ENCODE measurements at regions not wholly inside any gene's neighbourhood (a gene's known extent, or its start where the extent isn't known, plus 50 kb on each side); places are given as distances from the start of the nearest gene placed in this dataset.
A peak's percentile ranks its signal among the peaks of the same experiment; 100 is the strongest.
"Not testable (repeated sequence)": the region's sequence is repeated elsewhere in the genome, so short reads cannot be mapped to it uniquely, and the experiment has no call there.

DNA sequence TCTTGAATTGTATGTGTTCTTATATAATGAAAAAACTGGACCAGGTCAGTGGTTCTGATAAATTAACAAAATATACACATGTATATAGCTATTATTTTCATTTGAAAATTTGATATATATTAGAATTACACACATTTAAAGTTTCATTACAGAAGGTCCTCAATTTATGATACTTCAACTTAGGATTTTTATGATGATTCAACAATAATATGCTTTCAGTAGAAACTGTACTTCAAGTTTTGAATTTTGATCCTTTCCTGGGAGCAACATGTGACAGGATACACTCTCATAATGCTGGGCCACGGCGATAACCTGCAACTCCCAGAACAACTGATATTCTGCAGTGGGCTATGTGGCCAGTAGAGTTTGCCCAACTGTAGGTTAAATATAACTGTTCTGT, 344.7 kb downstream of the TAF11L14 start:
- no peak for DNase-seq (ENCODE audit: low spot score)

GRCh38 chr5:17982626-17983025, 348.4 kb downstream of the TAF11L14 start:
- DNase-seq (ENCODE audit: low spot score) = not testable (repeated sequence)

- DNase-seq (ENCODE audit: low spot score) = no peak
Measured at GRCh38 chr5:17989036-17989435, 354.8 kb downstream of the TAF11L14 start.

- no peak for DNase-seq (ENCODE audit: low spot score)
Measured at GRCh38 chr5:17989567-17990563, 355.6 kb downstream of the TAF11L14 start.

- DNase-seq (ENCODE audit: low spot score) = peak; percentile 7
Measured at GRCh38 chr5:17991775-17992174, 357.5 kb downstream of the TAF11L14 start.

- no peak for DNase-seq (ENCODE audit: low spot score)
Measured at GRCh38 chr5:17992291-17992690, 358.0 kb downstream of the TAF11L14 start.

DNA sequence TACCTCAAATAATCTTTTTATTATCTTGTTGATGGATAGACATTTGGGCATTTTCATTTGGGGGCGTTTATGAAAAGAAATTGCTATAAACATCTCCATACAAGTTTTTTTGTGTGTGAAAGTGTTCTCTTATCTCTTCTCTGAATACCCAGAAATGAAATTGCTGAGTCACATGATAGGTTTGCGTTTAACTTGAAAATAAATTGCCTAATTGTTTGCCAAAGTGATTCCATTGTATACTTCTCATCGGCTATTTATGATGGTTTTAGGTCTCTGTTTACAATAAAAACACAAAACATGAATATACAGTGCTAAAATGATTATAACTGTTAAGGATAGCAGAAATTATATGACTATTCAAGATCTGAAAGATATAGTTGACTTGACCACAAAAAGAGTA, 361.7 kb downstream of the TAF11L14 start:
- DNase-seq (ENCODE audit: low spot score) = no peak

DNA sequence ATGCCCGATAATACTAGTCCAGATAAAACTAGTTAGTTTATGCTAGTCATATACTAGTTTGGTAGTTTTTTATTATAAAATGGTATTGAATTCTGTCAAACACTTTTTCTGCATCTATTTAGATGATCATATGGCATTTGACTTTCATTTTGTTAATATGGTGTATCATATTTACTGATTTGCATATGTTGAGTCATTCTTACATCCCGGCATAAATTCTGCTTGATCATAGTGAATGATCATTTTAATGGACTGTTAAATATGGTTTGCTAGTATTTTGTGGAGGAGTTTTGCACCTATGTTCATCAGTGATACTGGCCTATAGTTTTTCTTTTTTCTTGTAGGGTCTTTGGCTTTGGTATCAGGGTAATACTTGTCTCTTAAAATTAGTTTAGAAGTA, 365.6 kb downstream of the TAF11L14 start:
- DNase-seq (ENCODE audit: low spot score) = no peak

DNA sequence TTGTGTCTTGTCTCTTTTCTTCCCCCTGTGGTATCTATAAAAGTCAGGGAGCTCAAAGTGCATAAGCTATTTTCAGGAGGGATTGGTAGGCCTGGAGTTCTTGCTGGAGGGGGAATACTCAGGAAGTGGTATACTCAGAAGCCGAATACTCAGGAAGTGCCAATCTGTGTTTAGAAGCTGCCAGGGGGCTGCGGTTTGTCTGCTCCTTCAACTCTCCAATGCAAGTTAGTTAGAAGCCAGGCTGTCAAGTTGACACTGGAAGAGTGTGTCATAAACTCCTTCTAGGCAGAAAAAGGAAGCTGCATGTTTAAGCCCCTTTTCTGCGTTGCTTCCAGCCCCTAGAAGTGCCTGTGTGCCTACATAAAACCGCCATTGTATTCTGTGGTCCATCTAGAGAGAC, 366.5 kb downstream of the TAF11L14 start:
- DNase-seq (ENCODE audit: low spot score) = no peak

- DNase-seq (ENCODE audit: low spot score) = no peak
Measured at GRCh38 chr5:18003312-18003711, 369.1 kb downstream of the TAF11L14 start.

- no peak for DNase-seq (ENCODE audit: low spot score)
Measured at GRCh38 chr5:18003784-18004183, 369.5 kb downstream of the TAF11L14 start.

- not testable (repeated sequence) for DNase-seq (ENCODE audit: low spot score)
Measured at GRCh38 chr5:18006235-18006634, 372.0 kb downstream of the TAF11L14 start.

GRCh38 chr5:18008940-18009339, 374.7 kb downstream of the TAF11L14 start:
- DNase-seq (ENCODE audit: low spot score) = no peak

DNA sequence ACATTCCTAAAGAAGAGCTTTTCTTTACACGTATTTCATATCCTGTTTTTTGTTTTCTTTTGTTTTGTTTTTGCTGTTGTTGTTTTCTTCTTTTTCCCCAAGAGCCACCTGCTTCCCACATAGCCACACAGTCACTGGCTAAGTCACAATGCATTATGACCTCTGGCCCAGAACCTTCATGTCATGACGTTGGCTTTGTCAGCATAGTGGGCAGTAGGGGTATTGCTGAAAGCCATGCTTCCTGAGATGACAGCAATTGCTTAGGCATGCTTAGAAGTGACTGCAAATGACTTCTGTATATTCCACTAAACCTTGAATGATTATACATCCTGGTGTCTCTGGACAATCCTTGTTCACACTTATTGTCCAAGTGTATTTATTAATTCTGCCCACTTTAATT, 375.8 kb downstream of the TAF11L14 start:
- DNase-seq (ENCODE audit: low spot score) = no peak

GRCh38 chr5:18018472-18018871, 384.2 kb downstream of the TAF11L14 start:
- no peak for DNase-seq (ENCODE audit: low spot score)

- no peak for DNase-seq (ENCODE audit: low spot score)
Measured at GRCh38 chr5:18023275-18023674, 389.0 kb downstream of the TAF11L14 start.

DNA sequence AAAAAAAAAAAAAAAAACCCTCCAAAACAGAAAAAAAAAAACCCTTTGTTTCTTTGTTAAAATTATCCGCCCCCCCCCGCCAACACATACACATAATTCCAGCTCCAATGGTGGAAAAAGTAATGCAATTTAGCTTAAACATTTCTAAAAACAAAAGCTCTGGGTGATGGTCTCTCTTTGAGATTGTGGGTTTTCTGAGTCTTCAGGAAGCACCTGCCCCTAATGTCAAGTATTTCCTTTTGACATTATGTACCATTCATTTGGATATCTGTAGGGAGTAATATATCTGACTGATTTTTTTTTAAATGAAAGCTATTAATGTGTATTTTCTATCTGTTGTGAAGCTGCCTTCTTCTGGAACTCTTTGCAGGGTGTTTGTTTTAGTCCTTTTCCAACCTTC, 389.7 kb downstream of the TAF11L14 start:
- DNase-seq (ENCODE audit: low spot score) = no peak

DNA sequence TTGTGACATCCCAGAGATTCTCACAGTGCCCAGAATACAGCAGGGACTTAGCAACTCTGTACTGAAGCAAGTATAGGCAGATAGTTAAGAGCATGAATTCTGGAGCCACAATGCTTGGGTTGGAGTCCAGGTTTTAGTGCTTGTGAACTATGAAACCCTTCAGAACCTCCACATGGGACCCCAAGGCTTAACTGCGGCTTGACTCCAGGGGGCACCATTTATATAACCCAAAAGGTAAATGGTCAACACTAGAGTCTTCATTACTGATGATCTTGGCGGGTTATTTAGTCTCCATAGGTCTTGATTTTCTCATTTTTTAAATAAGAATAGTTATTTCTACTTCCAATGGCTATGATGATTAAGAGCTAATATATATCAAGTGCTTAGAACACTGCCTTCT, 390.3 kb downstream of the TAF11L14 start:
- DNase-seq (ENCODE audit: low spot score) = no peak

GRCh38 chr5:18027241-18027867, 393.1 kb downstream of the TAF11L14 start:
- no peak for DNase-seq (ENCODE audit: low spot score)

DNA sequence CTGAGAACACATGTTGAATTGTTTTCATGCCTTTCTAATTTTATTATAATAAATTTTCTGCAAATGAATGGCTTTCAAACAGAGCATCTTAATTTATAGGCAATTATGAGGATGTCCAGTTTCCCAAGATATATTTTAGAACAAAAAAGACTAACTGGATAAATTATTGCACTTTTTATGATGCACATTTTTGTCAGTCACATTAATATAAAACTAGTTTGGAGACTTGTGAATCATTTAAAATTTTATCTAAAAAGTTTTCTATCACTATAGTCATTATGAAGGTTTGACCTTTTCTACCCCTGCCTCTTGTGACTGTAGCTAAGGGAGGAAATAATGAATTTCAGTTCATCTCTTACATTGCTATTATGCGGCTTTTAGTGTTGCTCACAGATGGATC, 393.8 kb downstream of the TAF11L14 start:
- no peak for DNase-seq (ENCODE audit: low spot score)

DNA sequence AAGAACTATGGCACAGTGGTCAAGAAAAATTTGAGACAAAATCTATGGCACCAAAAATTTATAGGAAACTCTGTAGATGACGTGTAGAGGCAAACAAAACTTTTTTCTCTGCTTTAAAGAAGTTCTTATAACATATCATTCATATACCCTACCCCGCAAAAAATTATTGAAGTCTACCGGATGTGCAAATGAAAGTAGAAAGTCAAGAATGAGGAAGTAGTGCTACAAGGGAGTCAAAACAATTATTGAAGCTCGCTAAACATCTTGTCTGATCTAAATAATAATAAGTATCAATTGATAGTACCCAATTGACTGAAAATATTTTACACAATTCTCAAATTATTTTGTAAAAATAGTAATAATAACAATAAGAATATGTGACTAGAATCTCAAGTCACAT, 398.5 kb downstream of the TAF11L14 start:
- no peak for DNase-seq (ENCODE audit: low spot score)

GRCh38 chr5:18036531-18036930, 402.3 kb downstream of the TAF11L14 start:
- DNase-seq (ENCODE audit: low spot score) = no peak

DNA sequence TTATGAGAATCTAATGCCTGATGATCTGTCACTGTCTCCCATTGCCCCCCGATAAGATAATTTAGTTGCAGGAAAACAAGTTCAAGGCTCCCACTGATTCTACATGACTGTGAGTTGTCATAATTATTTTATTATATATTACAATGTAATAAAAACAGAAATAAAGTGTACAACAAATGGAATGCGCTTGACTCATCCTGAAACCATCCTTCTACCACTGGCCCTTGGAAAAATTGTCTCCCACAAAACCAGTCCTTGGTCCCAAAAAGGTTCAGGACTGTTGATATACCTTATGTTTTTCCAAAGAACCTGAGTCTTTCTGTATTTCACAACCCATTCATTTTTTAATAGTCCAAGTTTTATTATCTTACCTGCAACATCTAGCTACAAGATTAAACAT, 403.5 kb downstream of the TAF11L14 start:
- DNase-seq (ENCODE audit: low spot score) = no peak
